CD14-positive monocyte (primary cell): ENCODE measurements at regions not wholly inside any gene's neighbourhood (a gene's known extent, or its start where the extent isn't known, plus 50 kb on each side); places are given as distances from the start of the nearest gene placed in this dataset.

Experiments used
- DNase-seq, 3 donors: peaks; one replicate each; pipeline ENCODE4 v3.0.0-alpha.2; 2011 to 2022
- H2AFZ ChIP-seq: 2 replicates; pipeline ENCODE4 v1.6.0; 2012; ENCODE audit warnings: mild to moderate bottlenecking, low read depth, low read length, inconsistent platforms; ENCODE audit not compliant: insufficient read depth, poor library complexity, severe bottlenecking
- H3K27ac ChIP-seq, 2 donors: 1 replicate in 1 of 2; 2 replicates in 1 of 2; pipeline ENCODE4 v1.5.1; 2012 to 2013; ENCODE audit warnings: low read length in 2 of 2, control low read depth in 1 of 2, inconsistent platforms in 1 of 2, low read depth in 1 of 2, mild to moderate bottlenecking in 1 of 2
- H3K27me3 ChIP-seq, 2 donors: one replicate each; pipeline versions ENCODE4 v1.6.0 to v1.6.1; 2011 to 2013; ENCODE audit warnings: low read length in 2 of 2; ENCODE audit not compliant: control insufficient read depth in 2 of 2, insufficient read depth in 2 of 2
- H3K36me3 ChIP-seq, 2 donors: replicated peaks in 1 of 2; 1 replicate in 1 of 2; 2 replicates in 1 of 2; pipeline versions ENCODE4 v1.5.1 to v1.6.1; 2012 to 2013; ENCODE audit warnings: low read length in 2 of 2, control low read depth in 1 of 2, inconsistent platforms in 1 of 2, mild to moderate bottlenecking in 1 of 2; ENCODE audit not compliant: insufficient read depth in 2 of 2, control insufficient read depth in 1 of 2
- H3K4me1 ChIP-seq, 2 donors: 1 replicate in 1 of 2; 2 replicates in 1 of 2; pipeline versions ENCODE4 v1.5.1 to v1.6.1; 2012 to 2013; ENCODE audit warnings: low read length in 2 of 2, control low read depth in 1 of 2, inconsistent platforms in 1 of 2, mild to moderate bottlenecking in 1 of 2, moderate library complexity in 1 of 2; ENCODE audit not compliant: insufficient read depth in 2 of 2, control insufficient read depth in 1 of 2
- H3K4me2 ChIP-seq: replicated peaks from 2 replicates; pipeline ENCODE3; 2012; ENCODE audit warnings: low read length, moderate library complexity, mild to moderate bottlenecking; ENCODE audit not compliant: poor library complexity, severe bottlenecking; ENCODE audit errors: extremely low read depth
- H3K4me3 ChIP-seq, 3 experiments: fragments of 200-600 bp in 1 of 3; sonication (generic) in 1 of 3; replicated peaks in 1 of 3; 1 replicate in 2 of 3; 2 replicates in 1 of 3; pipeline ENCODE4 v1.5.1; 2011 to 2013; ENCODE audit warnings: low read length in 3 of 3, mild to moderate bottlenecking in 3 of 3, control low read depth in 2 of 3, low read depth in 2 of 3, inconsistent platforms in 1 of 3, moderate library complexity in 1 of 3
- H3K79me2 ChIP-seq: 2 replicates; pipeline ENCODE4 v1.6.0; 2012; ENCODE audit warnings: mild to moderate bottlenecking, control low read depth, inconsistent platforms, low read length, moderate library complexity; ENCODE audit not compliant: insufficient read depth
- H3K9ac ChIP-seq: 2 replicates; pipeline ENCODE4 v1.6.0; 2017; ENCODE audit warnings: low read length, mild to moderate bottlenecking; ENCODE audit not compliant: insufficient read depth, poor library complexity, severe bottlenecking
- H3K9me3 ChIP-seq, 2 donors: replicated peaks in 1 of 2; 1 replicate in 1 of 2; 2 replicates in 1 of 2; pipeline versions ENCODE4 v1.5.1 to v1.6.1; 2012 to 2013; ENCODE audit warnings: low read length in 2 of 2, control low read depth in 1 of 2; ENCODE audit not compliant: control insufficient read depth in 1 of 2, insufficient read depth in 1 of 2
- H4K20me1 ChIP-seq: 2 replicates; pipeline ENCODE4 v1.6.0; 2012; ENCODE audit warnings: mild to moderate bottlenecking, low read length, control low read depth, moderate library complexity; ENCODE audit not compliant: insufficient read depth
- H3K27ac Mint-ChIP-seq, 7 donors: one replicate each; pipeline ENCODE4 v1.8.0; 2020; ENCODE audit warnings: mild to moderate bottlenecking in 7 of 7, mixed read lengths in 7 of 7, moderate library complexity in 6 of 7, inconsistent platforms in 2 of 7
- H3K27me3 Mint-ChIP-seq, 3 donors: one replicate each; pipeline ENCODE4 v1.8.0; 2021 to 2022; ENCODE audit warnings: low read depth in 3 of 3, mild to moderate bottlenecking in 3 of 3, mixed read lengths in 3 of 3, moderate library complexity in 3 of 3, inconsistent platforms in 1 of 3
- H3K36me3 Mint-ChIP-seq, 2 donors: one replicate each; pipeline ENCODE4 v1.8.0; 2020; ENCODE audit warnings: mixed read lengths in 2 of 2, inconsistent platforms in 1 of 2, mild to moderate bottlenecking in 1 of 2
- H3K4me1 Mint-ChIP-seq: one replicate; pipeline ENCODE4 v1.8.0; 2020; ENCODE audit warnings: mild to moderate bottlenecking, mixed read lengths
- H3K4me3 Mint-ChIP-seq, 2 donors: one replicate each; pipeline ENCODE4 v1.8.0; 2020; ENCODE audit warnings: mild to moderate bottlenecking in 2 of 2, mixed read lengths in 2 of 2, moderate library complexity in 1 of 2
- H3K9me3 Mint-ChIP-seq, 7 donors: one replicate each; pipeline ENCODE4 v1.8.0; 2020 to 2022; ENCODE audit warnings: mixed read lengths in 7 of 7, mild to moderate bottlenecking in 6 of 7, moderate library complexity in 6 of 7, inconsistent platforms in 2 of 7
- CTCF ChIP-seq: fragments of 200-600 bp; IDR thresholded peaks from one replicate; pipeline ENCODE4 v1.8.0; 2022; ENCODE audit warnings: antibody characterized with exemption, mild to moderate bottlenecking
- WGBS: methylation state at CpG from one replicate; pipeline ENCODE4 v1.1.5; 2013; ENCODE audit warnings: missing lambda C conversion rate; ENCODE audit not compliant: insufficient coverage; 5-methylcytosine and 5-hydroxymethylcytosine counted together
- intact Hi-C, 2 donors: fragments of 100-400 bp; cut with micrococcal nuclease; formaldehyde crosslinking; loops; one replicate each; pipeline versions ENCODE4 v1.15.0 to v1.15.1; 2023

DNA sequence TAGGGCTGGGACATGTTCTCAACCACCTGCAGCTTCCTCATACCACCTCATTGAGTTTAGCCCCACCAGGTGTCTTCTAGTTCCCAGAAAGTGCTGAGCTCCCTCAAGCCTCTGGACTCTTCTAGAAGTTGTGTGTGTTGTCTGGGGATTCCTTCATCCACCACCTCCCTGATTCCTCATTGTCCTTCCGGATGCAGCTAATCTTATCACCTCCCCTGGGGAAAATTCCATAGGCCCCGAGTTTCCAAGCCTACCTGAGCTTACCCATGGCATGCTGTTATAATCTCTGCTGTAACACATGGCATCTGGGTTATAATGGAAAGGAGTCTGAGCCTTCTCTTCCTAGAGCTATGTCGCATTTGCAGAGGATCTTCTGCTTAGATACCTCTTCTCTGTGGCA lies 243.5 kb upstream of the SDK2 start:
- H3K4me1 Mint-ChIP-seq, result no peaks in the 10 kb centered on the region
- intact Hi-C loops, result no loop called here

GRCh38 chr17:73888862-73889261 lies 244.6 kb upstream of the SDK2 start:
- Mint-ChIP-seq H3K36me3 (no peaks in the 10 kb centered on the region), H3K9me3 (peaks cover 0 to 7% (median 0%) of the 10 kb centered on the region in 7 donors)

More for the DNA sequence above, 243.5 kb upstream of the SDK2 start:
- Mint-ChIP-seq H3K36me3 (no peaks in the 10 kb centered on the region), H3K27ac (no peak overlapping the region), H3K4me3 (no peak overlapping the region), H3K9me3 (peaks cover 0 to 4% (median 0%) of the 10 kb centered on the region in 7 donors), H3K27me3 (peaks cover 0 to 9% (median 2%) of the 10 kb centered on the region in 3 donors)
- no peaks in the 10 kb centered on the region for H3K79me2 ChIP-seq
- H4K20me1 ChIP-seq, result no peaks in the 10 kb centered on the region
- no peak for DNase-seq
- no peaks in the 10 kb centered on the region for H3K4me1 ChIP-seq
- no peak overlapping the region for H3K9ac ChIP-seq
- no peak for TF ChIP-seq CTCF
- H3K4me2 ChIP-seq, result no peak overlapping the region
- H3K36me3 ChIP-seq, result no peaks in the 10 kb centered on the region
- H3K27ac ChIP-seq, result no peak overlapping the region
- H3K4me3 ChIP-seq, result no peak overlapping the region
- H3K27me3 ChIP-seq, result no peaks in the 10 kb centered on the region
- H2AFZ ChIP-seq, result no peak overlapping the region
- no peaks in the 10 kb centered on the region for H3K9me3 ChIP-seq
- 100% methylated on average over 1 of the region's 3 CpGs for WGBS

More at GRCh38 chr17:73888862-73889261, 244.6 kb upstream of the SDK2 start:
- intact Hi-C loops, result no loop called here
- Histone ChIP-seq H3K4me3 (no peak overlapping the region), H2AFZ (no peak overlapping the region), H3K4me2 (no peak overlapping the region), H3K4me1 (no peaks in the 10 kb centered on the region), H3K27me3 (no peaks in the 10 kb centered on the region), H4K20me1 (no peaks in the 10 kb centered on the region), H3K9ac (no peak overlapping the region), H3K27ac (no peak overlapping the region), H3K79me2 (no peaks in the 10 kb centered on the region), H3K36me3 (no peaks in the 10 kb centered on the region), H3K9me3 (no peaks in the 10 kb centered on the region)
- DNase-seq, result no peak
- no peak overlapping the region for H3K27ac Mint-ChIP-seq
- TF ChIP-seq CTCF, result no peak
- peaks cover 0 to 11% (median 3%) of the 10 kb centered on the region in 3 donors for H3K27me3 Mint-ChIP-seq
- WGBS, result 94% methylated on average over 3 of the region's 7 CpGs
- no peaks in the 10 kb centered on the region for H3K4me1 Mint-ChIP-seq
- no peak overlapping the region for H3K4me3 Mint-ChIP-seq
